H1 (cell line): ENCODE measurements at regions not wholly inside any gene's neighbourhood (a gene's known extent, or its start where the extent isn't known, plus 50 kb on each side); places are given as distances from the start of the nearest gene placed in this dataset.

ENCODE experiments used
- BCL11A ChIP-seq, 2 experiments: IDR thresholded peaks; one replicate each; pipeline ENCODE4 v1.6.1; 2011; ENCODE audit warnings: low read depth in 2 of 2, low read length in 2 of 2, mild to moderate bottlenecking in 2 of 2
- CBX8 ChIP-seq: fragments of 300-800, 300-1000 bp; sonication (generic); IDR thresholded peaks from 2 replicates; pipeline ENCODE4 v1.7.1; 2016; ENCODE audit warnings: low read depth, low read length, borderline replicate concordance
- CHD7 ChIP-seq: fragments of 300-600 bp; sonication (generic); IDR thresholded peaks from 2 replicates; pipeline ENCODE4 v1.7.1; 2012; ENCODE audit warnings: low read length, moderate library complexity, mild to moderate bottlenecking, inconsistent platforms; ENCODE audit not compliant: insufficient replicate concordance
- HDAC2 ChIP-seq, 2 experiments: fragments of 300-600 bp in 1 of 2; sonication (generic) in 1 of 2; IDR thresholded peaks; 2 replicates each; pipeline ENCODE4 v1.6.1; 2011 to 2012; ENCODE audit warnings: low read depth in 2 of 2, low read length in 2 of 2, mild to moderate bottlenecking in 2 of 2, moderate library complexity in 2 of 2, borderline replicate concordance in 1 of 2, inconsistent platforms in 1 of 2
- RNF2 ChIP-seq: fragments of 200-900, 300-1000 bp; sonication (generic); IDR thresholded peaks from 2 replicates; pipeline ENCODE4 v1.7.1; 2016; ENCODE audit warnings: borderline replicate concordance, low read depth, mild to moderate bottlenecking, antibody characterized with exemption, low read length; ENCODE audit not compliant: poor library complexity, severe bottlenecking; ENCODE audit errors: missing control alignments
- SAP30 ChIP-seq: fragments of 300-600 bp; sonication (generic); IDR thresholded peaks from 2 replicates; pipeline ENCODE4 v1.7.1; 2012; ENCODE audit warnings: low read length, moderate library complexity, mild to moderate bottlenecking, inconsistent platforms; ENCODE audit not compliant: insufficient read depth, insufficient replicate concordance
- SIX5 ChIP-seq: IDR thresholded peaks from 2 replicates; pipeline ENCODE4 v1.6.1; 2011; ENCODE audit warnings: mild to moderate bottlenecking, low read depth, low read length
- SP4 ChIP-seq: IDR thresholded peaks from 2 replicates; pipeline ENCODE4 v1.6.1; 2012; ENCODE audit warnings: low read length, inconsistent platforms
- SRF ChIP-seq: IDR thresholded peaks from 2 replicates; pipeline ENCODE4 v1.6.1; 2011; ENCODE audit warnings: mild to moderate bottlenecking, low read depth, low read length, moderate library complexity
- USF2 ChIP-seq: IDR thresholded peaks from 2 replicates; pipeline ENCODE4 v1.6.1; 2011; ENCODE audit warnings: low read length, improper control_type of control experiment

GRCh38 chr6:1153696-1154245 is 158.1 kb upstream of the FOXQ1 start (continued):
- TF ChIP-seq CHD7: no peak
- no peak for TF ChIP-seq USF2
- no peak for TF ChIP-seq SAP30
- TF ChIP-seq CBX8: no peak
- no peak for TF ChIP-seq BCL11A (IDR thresholded peaks at IDR 0.05; ENCODE audit: low read depth in 2 of 2, low read length in 2 of 2)
- no peak for TF ChIP-seq SRF
- no peak for TF ChIP-seq RNF2
- TF ChIP-seq SP4: no peak
- TF ChIP-seq SIX5: no peak
- TF ChIP-seq HDAC2 (IDR thresholded peaks at IDR 0.05; ENCODE audit: borderline replicate concordance in 1 of 2, low read depth in 2 of 2, low read length in 2 of 2): no peak
